PC-3 (cell line): ENCODE measurements at regions not wholly inside any gene's neighbourhood (a gene's known extent, or its start where the extent isn't known, plus 50 kb on each side); places are given as distances from the start of the nearest gene placed in this dataset.

Source experiments
- ATAC-seq: fragments of 200-7000 bp; cut with Tn5 transposase; 2 replicates; pipeline ENCODE4 v1.9.1; 2020; ENCODE audit warnings: mild to moderate bottlenecking, moderate library complexity
- BruUV-seq: library from RNA; stranded (reverse); fragments of 400-500 nt; replicated peaks from 2 replicates; lab custom pipeline; 2021; lab: Mats Ljungman, UMichigan
- CTCF ChIA-PET: fragments of 300-600 bp; sonication (Branson Sonifier 250); formaldehyde crosslinking; loops from one replicate; lab custom pipeline; 2022; ENCODE audit warnings: antibody characterized with exemption; lab: Charles Lee
- POLR2A ChIA-PET: fragments of 300-600 bp; sonication (Branson Sonifier 250); formaldehyde crosslinking; loops from one replicate; lab custom pipeline; 2022; ENCODE audit warnings: antibody characterized with exemption; ENCODE audit not compliant: unreplicated experiment; lab: Charles Lee
- DNase-seq: peaks from one replicate; pipeline ENCODE4 v3.0.0-alpha.2; 2015
- H2AFZ ChIP-seq: fragments of 300-600 bp; sonication (generic); 2 replicates; pipeline ENCODE4 v1.6.0; 2016; ENCODE audit warnings: antibody characterized with exemption, low read length
- H3F3A ChIP-seq: fragments of 300-600 bp; sonication (generic); one replicate; pipeline ENCODE4 v1.6.0; 2017; ENCODE audit warnings: antibody characterized with exemption, low read length, control low read depth, mild to moderate bottlenecking; ENCODE audit not compliant: unreplicated experiment
- H3K27ac ChIP-seq: fragments of 300-600 bp; sonication (generic); 2 replicates; pipeline ENCODE4 v1.5.1; 2016; ENCODE audit warnings: mild to moderate bottlenecking, low read length
- H3K27me3 ChIP-seq: fragments of 300-600 bp; sonication (generic); 2 replicates; pipeline ENCODE4 v1.6.1; 2016; ENCODE audit warnings: low read length, mixed read lengths
- H3K36me3 ChIP-seq: fragments of 300-600 bp; sonication (generic); 2 replicates; pipeline ENCODE4 v1.6.1; 2016; ENCODE audit warnings: low read depth, mixed run types, low read length, mixed read lengths
- H3K4me1 ChIP-seq: fragments of 300-600 bp; sonication (generic); 2 replicates; pipeline ENCODE4 v1.5.1; 2016; ENCODE audit warnings: low read length; ENCODE audit not compliant: insufficient read depth
- H3K4me2 ChIP-seq: fragments of 300-600 bp; sonication (generic); 2 replicates; pipeline ENCODE4 v1.6.0; 2016; ENCODE audit warnings: low read length
- H3K4me3 ChIP-seq: fragments of 300-600 bp; sonication (generic); 2 replicates; pipeline ENCODE4 v1.5.1; 2016; ENCODE audit warnings: mild to moderate bottlenecking, low read length, mixed read lengths
- H3K79me2 ChIP-seq: fragments of 300-600 bp; sonication (generic); 2 replicates; pipeline ENCODE4 v1.6.1; 2017; ENCODE audit warnings: low read length, mixed read lengths
- H3K9ac ChIP-seq: fragments of 300-600 bp; sonication (generic); 2 replicates; pipeline ENCODE4 v1.6.0; 2016; ENCODE audit warnings: mild to moderate bottlenecking, low read length
- H3K9me2 ChIP-seq: fragments of 300-600 bp; sonication (generic); replicated peaks from 2 replicates; pipeline ENCODE4 v1.6.1; 2016; ENCODE audit warnings: mixed run types, low read length, mixed read lengths
- H3K9me3 ChIP-seq: fragments of 300-600 bp; sonication (generic); 2 replicates; pipeline ENCODE4 v1.6.1; 2016; ENCODE audit warnings: low read length, mixed read lengths
- H4K20me1 ChIP-seq: fragments of 300-600 bp; sonication (generic); 2 replicates; pipeline ENCODE4 v1.6.1; 2016; ENCODE audit warnings: low read length, mixed read lengths
- CTCF ChIP-seq: fragments of 300-600 bp; sonication (generic); conservative IDR thresholded peaks from 2 replicates; pipeline ENCODE4 v1.5.1; 2017; ENCODE audit warnings: antibody characterized with exemption, low read depth, mild to moderate bottlenecking, low read length
- EZH2 ChIP-seq: fragments of 300-600 bp; sonication (generic); IDR thresholded peaks from one replicate; pipeline ENCODE4 v1.6.1; 2017; ENCODE audit warnings: antibody characterized with exemption, mild to moderate bottlenecking, low read length; ENCODE audit not compliant: unreplicated experiment
- EZH2phosphoT487 ChIP-seq: fragments of 300-600 bp; sonication (generic); IDR thresholded peaks from 2 replicates; pipeline ENCODE4 v1.6.1; 2018; ENCODE audit warnings: mild to moderate bottlenecking, antibody characterized with exemption, low read length, borderline replicate concordance
- intact Hi-C: fragments of 100-400 bp; cut with micrococcal nuclease; formaldehyde crosslinking; loops from 2 replicates; pipeline ENCODE4 v1.9.0; 2023

GRCh38 chr15:47933865-47934264 is 186.9 kb upstream of the SLC24A5 start:
- ATAC-seq = no peak
- no peaks in the 10 kb centered on the region for H4K20me1 ChIP-seq

GRCh38 chr15:47934342-47934741 is 186.4 kb upstream of the SLC24A5 start:
- Histone ChIP-seq H4K20me1 (no peaks in the 10 kb centered on the region), H3K9me3 (no peaks in the 10 kb centered on the region), H3K9ac (no peak overlapping the region), H3F3A (no peaks in the 10 kb centered on the region), H3K4me2 (no peak overlapping the region), H3K4me3 (no peak overlapping the region), H3K36me3 (no peaks in the 10 kb centered on the region), H3K4me1 (no peaks in the 10 kb centered on the region), H3K79me2 (no peaks in the 10 kb centered on the region), H3K27ac (no peak overlapping the region), H3K27me3 (no peaks in the 10 kb centered on the region), H3K9me2 (no peaks in the 10 kb centered on the region), H2AFZ (no peak overlapping the region)
- POLR2A ChIA-PET = no interaction called here
- intact Hi-C loops = no loop called here
- DNase-seq (no peak), ATAC-seq (no peak)
- no TSS peak for BruUV-seq
- no peak for TF ChIP-seq EZH2phosphoT487
- no peak for TF ChIP-seq EZH2
- TF ChIP-seq CTCF = no peak
- CTCF ChIA-PET = no interaction called here

More at GRCh38 chr15:47933865-47934264, 186.9 kb upstream of the SLC24A5 start:
- H3K9me2 ChIP-seq = no peaks in the 10 kb centered on the region
- CTCF ChIA-PET = no interaction called here
- H3K9ac ChIP-seq = no peak overlapping the region
- H3K9me3 ChIP-seq = no peaks in the 10 kb centered on the region
- H3K27ac ChIP-seq = no peak overlapping the region
- H3K4me3 ChIP-seq = no peak overlapping the region
- no peaks in the 10 kb centered on the region for H3K36me3 ChIP-seq
- no peak overlapping the region for H3K4me2 ChIP-seq
- H2AFZ ChIP-seq = no peak overlapping the region
- DNase-seq = no peak
- no peaks in the 10 kb centered on the region for H3F3A ChIP-seq
- H3K27me3 ChIP-seq = no peaks in the 10 kb centered on the region
- intact Hi-C loops = no loop called here
- POLR2A ChIA-PET = interaction anchor here (0.6 kb wide), 1 partner anchor 224 kb away, joined by 4 read pairs; no protein-coding TSS in a partner anchor
- H3K4me1 ChIP-seq = no peaks in the 10 kb centered on the region
- no peaks in the 10 kb centered on the region for H3K79me2 ChIP-seq
- BruUV-seq = no TSS peak
- TF ChIP-seq CTCF (no peak), EZH2phosphoT487 (no peak), EZH2 (no peak)

GRCh38 chr15:47937834-47938233 is 183.0 kb upstream of the SLC24A5 start:
- no peak for ATAC-seq
- intact Hi-C loops = no loop called here
- Histone ChIP-seq H3F3A (no peaks in the 10 kb centered on the region), H3K27me3 (no peaks in the 10 kb centered on the region), H3K9me3 (no peaks in the 10 kb centered on the region), H3K9me2 (no peaks in the 10 kb centered on the region), H3K9ac (no peak overlapping the region), H3K4me1 (no peaks in the 10 kb centered on the region), H3K4me3 (no peak overlapping the region), H4K20me1 (no peaks in the 10 kb centered on the region), H3K36me3 (no peaks in the 10 kb centered on the region), H2AFZ (no peak overlapping the region), H3K4me2 (no peak overlapping the region), H3K79me2 (no peaks in the 10 kb centered on the region), H3K27ac (no peak overlapping the region)
- ChIA-PET CTCF (no interaction called here), POLR2A (no interaction called here)
- no peak for DNase-seq
- TF ChIP-seq CTCF = no peak
- TF ChIP-seq EZH2phosphoT487 = no peak
- no peak for TF ChIP-seq EZH2
- no TSS peak for BruUV-seq
